Neuronal stem cell (in vitro differentiated cells): ENCODE measurements at regions not wholly inside any gene's neighbourhood (a gene's known extent, or its start where the extent isn't known, plus 50 kb on each side); places are given as distances from the start of the nearest gene placed in this dataset.

Experiments used
- DNase-seq: peaks from one replicate; pipeline ENCODE4 v3.0.0-alpha.2; 2013; ENCODE audit warnings: low spot score
- H2AFZ ChIP-seq: one replicate; pipeline ENCODE4 v1.6.1; 2013; ENCODE audit warnings: mild to moderate bottlenecking, low read length, inconsistent platforms
- H2AK5ac ChIP-seq: 2 replicates; pipeline ENCODE4 v1.6.1; 2013; ENCODE audit warnings: low read depth, mild to moderate bottlenecking, inconsistent platforms, low read length, moderate library complexity, mixed read lengths
- H2BK120ac ChIP-seq: 2 replicates; pipeline ENCODE4 v1.6.1; 2013; ENCODE audit warnings: low read depth, mild to moderate bottlenecking, inconsistent platforms, low read length, moderate library complexity, mixed read lengths
- H2BK12ac ChIP-seq: one replicate; pipeline ENCODE4 v1.6.1; 2013; ENCODE audit warnings: low read length, inconsistent platforms
- H2BK15ac ChIP-seq: 2 replicates; pipeline ENCODE4 v1.6.1; 2013; ENCODE audit warnings: mild to moderate bottlenecking, low read length, inconsistent platforms, mixed read lengths
- H2BK5ac ChIP-seq: one replicate; pipeline ENCODE4 v1.6.1; 2013; ENCODE audit warnings: inconsistent platforms, mild to moderate bottlenecking, low read length, moderate library complexity
- H3K14ac ChIP-seq: one replicate; pipeline ENCODE4 v1.6.1; 2013; ENCODE audit warnings: low read length, inconsistent platforms
- H3K18ac ChIP-seq: 2 replicates; pipeline ENCODE4 v1.6.1; 2013; ENCODE audit warnings: low read length, inconsistent platforms
- H3K23ac ChIP-seq: 2 replicates; pipeline ENCODE4 v1.6.1; 2013; ENCODE audit warnings: low read depth, mild to moderate bottlenecking, mixed read lengths, low read length, inconsistent platforms; ENCODE audit not compliant: poor library complexity
- H3K27ac ChIP-seq: replicated peaks from 3 replicates; pipeline ENCODE4 v1.5.1; 2013; ENCODE audit warnings: low read length, inconsistent platforms
- H3K27me3 ChIP-seq, 3 experiments: 2 replicates each; pipeline ENCODE4 v1.6.1; 2013; ENCODE audit warnings: low read length in 3 of 3, mild to moderate bottlenecking in 2 of 3, inconsistent platforms in 1 of 3, low read depth in 1 of 3, mixed read lengths in 1 of 3, moderate library complexity in 1 of 3; ENCODE audit not compliant: control insufficient read depth in 3 of 3, insufficient read depth in 3 of 3
- H3K36me3 ChIP-seq, 2 donors: replicated peaks in 1 of 2; 2 replicates each; pipeline ENCODE4 v1.6.1; 2013; ENCODE audit warnings: low read length in 2 of 2; ENCODE audit not compliant: control insufficient read depth in 2 of 2, insufficient read depth in 2 of 2
- H3K4ac ChIP-seq: 2 replicates; pipeline ENCODE4 v1.6.1; 2013; ENCODE audit warnings: inconsistent platforms, mild to moderate bottlenecking, low read length, moderate library complexity
- H3K4me1 ChIP-seq, 2 donors: 1 replicate in 1 of 2; 2 replicates in 1 of 2; pipeline ENCODE4 v1.6.1; 2013; ENCODE audit warnings: low read length in 2 of 2, low read depth in 1 of 2; ENCODE audit not compliant: control insufficient read depth in 2 of 2, insufficient read depth in 1 of 2
- H3K4me2 ChIP-seq: one replicate; pipeline ENCODE4 v1.6.1; 2013; ENCODE audit warnings: mild to moderate bottlenecking, low read length, inconsistent platforms; ENCODE audit not compliant: insufficient read depth, poor library complexity, severe bottlenecking
- H3K4me3 ChIP-seq, 2 donors: 2 replicates each; pipeline ENCODE4 v1.5.1; 2013; ENCODE audit warnings: low read length in 2 of 2, mild to moderate bottlenecking in 2 of 2, inconsistent platforms in 1 of 2, moderate library complexity in 1 of 2
- H3K79me1 ChIP-seq: one replicate; pipeline ENCODE4 v1.6.1; 2013; ENCODE audit warnings: low read depth, mild to moderate bottlenecking, inconsistent platforms, low read length, moderate library complexity
- H3K9ac ChIP-seq: one replicate; pipeline ENCODE4 v1.6.1; 2013; ENCODE audit warnings: mild to moderate bottlenecking, low read depth, low read length, inconsistent platforms; ENCODE audit not compliant: poor library complexity
- H3K9me3 ChIP-seq, 2 donors: replicated peaks in 1 of 2; 2 replicates each; pipeline versions ENCODE3 to v1.6.1; 2013; ENCODE audit warnings: low read length in 2 of 2, mild to moderate bottlenecking in 2 of 2, inconsistent platforms in 1 of 2, low read depth in 1 of 2, mixed read lengths in 1 of 2, moderate library complexity in 1 of 2; ENCODE audit not compliant: control insufficient read depth in 2 of 2, insufficient read depth in 1 of 2
- H4K8ac ChIP-seq: one replicate; pipeline ENCODE4 v1.6.1; 2013; ENCODE audit warnings: low read depth, mild to moderate bottlenecking, inconsistent platforms, low read length, moderate library complexity
- H4K91ac ChIP-seq: one replicate; pipeline ENCODE4 v1.6.1; 2013; ENCODE audit warnings: low read length, low read depth, mild to moderate bottlenecking, inconsistent platforms; ENCODE audit not compliant: poor library complexity
- WGBS, 2 donors: extraction: QIAGEN DNeasy Blood & Tissue Kit; methylation state at CpG; one replicate each; pipeline ENCODE4 v1.1.7; 2013; ENCODE audit warnings: missing lambda C conversion rate in 2 of 2, mixed read lengths in 1 of 2; ENCODE audit not compliant: insufficient read length in 2 of 2, insufficient replicate concordance in 1 of 2; ENCODE audit errors: extremely low coverage in 2 of 2; 5-methylcytosine and 5-hydroxymethylcytosine counted together

DNA sequence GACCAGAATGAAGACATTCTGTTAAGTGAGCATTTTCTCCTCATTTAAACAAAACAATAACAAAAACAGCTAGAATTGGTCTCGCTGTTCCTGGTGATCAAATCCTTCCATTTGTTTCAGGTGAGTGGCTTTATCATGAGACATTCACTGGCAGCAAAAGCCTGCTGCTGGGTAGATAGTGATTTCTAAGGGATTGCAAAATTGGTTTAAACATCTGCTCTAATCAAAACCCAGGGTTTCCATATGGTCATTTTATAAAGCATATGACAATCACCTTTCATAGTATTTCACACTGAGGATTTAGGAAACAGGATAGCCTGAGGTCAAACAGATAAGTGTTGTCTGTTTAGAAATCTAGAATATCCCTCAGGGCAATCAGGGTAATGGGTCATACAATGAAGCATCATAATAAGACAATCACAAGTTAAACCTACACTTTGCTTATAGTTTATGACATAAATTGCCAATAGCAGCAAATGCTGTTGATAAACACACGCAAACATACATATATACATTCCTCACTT, 769.6 kb upstream of the C9orf72 start:
- Histone ChIP-seq H2AFZ (no peak overlapping the region), H4K8ac (no peak overlapping the region), H3K36me3 (no peaks in the 10 kb centered on the region), H2BK5ac (no peak overlapping the region), H3K9ac (no peak overlapping the region), H3K9me3 (no peaks in the 10 kb centered on the region), H3K18ac (no peak overlapping the region), H2BK120ac (no peak overlapping the region), H3K14ac (no peak overlapping the region), H2BK12ac (no peak overlapping the region), H3K4me1 (no peaks in the 10 kb centered on the region), H3K79me1 (no peaks in the 10 kb centered on the region), H3K27ac (no peak overlapping the region), H2AK5ac (no peak overlapping the region), H3K4me2 (no peak overlapping the region), H3K23ac (no peak overlapping the region), H3K4ac (no peak overlapping the region), H2BK15ac (no peak overlapping the region), H3K27me3 (no peaks in the 10 kb centered on the region), H3K4me3 (no peak overlapping the region), H4K91ac (no peak overlapping the region)
- no peak for DNase-seq
- no CpG with 5 or more reads among the region's 2 CpGs for WGBS, 2 donors

DNA sequence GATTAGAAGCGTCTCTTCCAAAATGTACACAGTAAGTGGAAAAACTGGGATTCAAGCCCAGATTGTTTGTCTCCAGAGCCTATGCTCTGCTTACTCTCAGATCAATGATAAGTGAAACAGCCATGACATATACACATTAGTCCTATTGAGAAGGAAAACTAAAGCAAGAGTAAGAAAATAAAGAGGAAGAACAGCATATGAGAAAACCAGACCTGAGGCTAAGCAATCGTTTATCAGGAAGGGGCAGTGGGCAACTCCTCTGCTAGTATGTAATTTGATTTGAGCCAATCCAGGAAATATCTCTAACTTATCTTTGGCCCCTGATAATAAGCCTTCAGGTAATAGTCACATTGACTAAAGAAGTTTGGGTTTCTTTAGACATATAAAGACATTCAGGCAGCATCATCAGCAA, 789.9 kb upstream of the C9orf72 start:
- Histone ChIP-seq H2BK5ac (no peak overlapping the region), H2AFZ (no peak overlapping the region), H3K27me3 (no peaks in the 10 kb centered on the region), H3K14ac (no peak overlapping the region), H2AK5ac (no peak overlapping the region), H2BK15ac (no peak overlapping the region), H3K4me1 (peaks cover 2 to 5% of the 10 kb centered on the region in 2 donors), H2BK12ac (no peak overlapping the region), H4K8ac (no peak overlapping the region), H3K23ac (no peak overlapping the region), H3K9ac (no peak overlapping the region), H3K9me3 (no peaks in the 10 kb centered on the region), H3K79me1 (no peaks in the 10 kb centered on the region), H3K4ac (no peak overlapping the region), H3K4me3 (no peak overlapping the region), H2BK120ac (no peak overlapping the region), H4K91ac (no peak overlapping the region), H3K4me2 (no peak overlapping the region), H3K36me3 (no peaks in the 10 kb centered on the region), H3K27ac (no peak overlapping the region), H3K18ac (no peak overlapping the region)
- DNase-seq, result no peak
- no CpG with 5 or more reads among the region's 2 CpGs for WGBS, 2 donors

DNA sequence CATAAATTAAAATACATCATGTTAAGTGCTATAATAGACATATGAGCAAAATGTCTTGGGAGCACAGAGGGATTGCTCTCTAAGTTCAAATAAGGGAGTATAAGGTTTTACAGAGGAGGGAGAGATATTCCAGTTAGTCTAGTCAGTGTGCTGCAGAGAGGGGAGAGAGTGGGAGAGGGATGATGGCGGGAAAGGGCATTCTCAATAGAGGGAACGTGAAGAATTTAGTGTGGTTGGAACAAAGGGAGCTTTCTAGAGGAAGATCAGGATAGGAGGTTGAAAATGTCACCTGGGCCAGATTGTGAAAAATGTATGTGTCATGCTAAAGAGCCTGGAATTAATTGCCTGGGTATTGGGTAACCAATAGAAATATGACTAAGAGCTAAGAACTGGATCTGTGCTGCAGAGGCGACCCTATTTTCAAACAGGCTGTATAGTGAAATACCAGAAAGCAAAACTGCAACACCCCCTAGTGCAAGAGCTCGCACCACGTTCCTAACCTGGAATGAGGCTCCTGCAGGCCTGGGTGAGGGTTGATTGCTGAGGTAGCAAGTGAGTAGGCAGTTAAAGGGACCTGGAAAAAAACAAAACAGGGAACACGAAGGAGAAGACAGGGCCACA, 791.8 kb upstream of the C9orf72 start:
- Histone ChIP-seq H3K36me3 (no peaks in the 10 kb centered on the region), H2BK12ac (no peak overlapping the region), H4K8ac (no peak overlapping the region), H3K4ac (no peak overlapping the region), H2AFZ (peak overlapping the region; percentile 25), H3K27ac (no peak overlapping the region), H2BK15ac (no peak overlapping the region), H3K4me1 (peaks cover 2 to 5% of the 10 kb centered on the region in 2 donors), H3K9me3 (no peaks in the 10 kb centered on the region), H3K23ac (no peak overlapping the region), H3K14ac (no peak overlapping the region), H3K9ac (no peak overlapping the region), H2AK5ac (no peak overlapping the region), H2BK120ac (no peak overlapping the region), H3K27me3 (no peaks in the 10 kb centered on the region), H3K18ac (no peak overlapping the region), H3K4me3 (no peak overlapping the region), H3K79me1 (no peaks in the 10 kb centered on the region), H4K91ac (no peak overlapping the region), H3K4me2 (no peak overlapping the region), H2BK5ac (no peak overlapping the region)
- no CpG with 5 or more reads among the region's 6 CpGs for WGBS, 2 donors
- DNase-seq, result peak; percentile 21

GRCh38 chr9:28365728-28366127, 792.4 kb upstream of the C9orf72 start:
- H2AFZ ChIP-seq, result peak overlapping the region; percentile 25
- no peaks in the 10 kb centered on the region for H3K36me3 ChIP-seq
- no peak overlapping the region for H2BK5ac ChIP-seq
- H3K4me3 ChIP-seq, result no peak overlapping the region
- no peak overlapping the region for H3K14ac ChIP-seq
- no peak overlapping the region for H2AK5ac ChIP-seq
- DNase-seq, result no peak
- no peaks in the 10 kb centered on the region for H3K9me3 ChIP-seq
- no peaks in the 10 kb centered on the region for H3K79me1 ChIP-seq
- H2BK15ac ChIP-seq, result no peak overlapping the region
- no peak overlapping the region for H2BK12ac ChIP-seq
- no CpG with 5 or more reads among the region's 2 CpGs for WGBS, 2 donors
- no peak overlapping the region for H3K9ac ChIP-seq
- no peak overlapping the region for H3K27ac ChIP-seq
- H3K4ac ChIP-seq, result no peak overlapping the region
- H3K18ac ChIP-seq, result no peak overlapping the region
- no peak overlapping the region for H3K23ac ChIP-seq
- no peak overlapping the region for H3K4me2 ChIP-seq
- no peak overlapping the region for H4K8ac ChIP-seq
- H4K91ac ChIP-seq, result no peak overlapping the region
- no peak overlapping the region for H2BK120ac ChIP-seq
- peaks cover 2 to 5% of the 10 kb centered on the region in 2 donors for H3K4me1 ChIP-seq
- H3K27me3 ChIP-seq, result no peaks in the 10 kb centered on the region
